ENCODE measurements at regions not wholly inside any gene's neighbourhood (a gene's known extent, or its start where the extent isn't known, plus 50 kb on each side); places are given as distances from the start of the nearest gene placed in this dataset.

GRCh38 chr3:40720341-40720740 is 195.6 kb downstream of the ZNF621 start:
- H3K4me1 ChIP-seq (ENCODE audit: control insufficient read depth, insufficient read depth, low read length) = no peaks in the 10 kb centered on the region; the same call in 1 of the 2 replicates
- H3K9me3 ChIP-seq (ENCODE audit: control insufficient read depth, insufficient read depth, low read length) = no peaks in the 10 kb centered on the region
- no peak overlapping the region for H3K27ac ChIP-seq (ENCODE audit: low read depth, low read length)
- H3K9ac ChIP-seq (ENCODE audit: low read depth, low read length) = no peak overlapping the region
- no peaks in the 10 kb centered on the region for H3K36me3 ChIP-seq (ENCODE audit: control insufficient read depth, insufficient read depth, low read length)
- no peak overlapping the region for H3K4me3 ChIP-seq (ENCODE audit: low read depth, low read length)
- no peaks in the 10 kb centered on the region for H3K27me3 ChIP-seq (ENCODE audit: control insufficient read depth, insufficient read depth, low read length)

DNA sequence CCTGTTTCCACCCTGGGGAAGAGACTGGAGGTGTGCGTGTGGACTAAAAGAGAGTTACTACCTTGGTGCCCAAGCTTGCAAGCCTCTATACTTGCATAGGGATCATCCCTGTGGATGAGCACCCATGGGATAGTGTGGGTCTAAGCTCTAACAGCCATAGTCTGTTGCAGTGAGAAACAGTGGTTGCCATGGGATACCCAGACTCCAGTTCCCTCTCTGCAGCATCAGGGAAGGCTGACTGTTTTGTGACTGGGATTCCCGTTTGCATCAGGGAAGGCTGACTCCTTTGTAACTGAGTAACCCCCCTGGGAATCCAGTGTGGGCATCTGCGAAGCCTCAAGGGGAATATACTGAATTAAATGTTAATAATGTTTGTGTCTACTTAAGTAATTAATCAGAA is 196.1 kb downstream of the ZNF621 start:
- no peak overlapping the region for H3K4me3 ChIP-seq (ENCODE audit: low read depth, low read length)
- H3K9me3 ChIP-seq (ENCODE audit: control insufficient read depth, insufficient read depth, low read length) = no peaks in the 10 kb centered on the region
- no peaks in the 10 kb centered on the region for H3K36me3 ChIP-seq (ENCODE audit: control insufficient read depth, insufficient read depth, low read length)
- no peak overlapping the region for H3K9ac ChIP-seq (ENCODE audit: low read depth, low read length)
- H3K27ac ChIP-seq (ENCODE audit: low read depth, low read length) = no peak overlapping the region
- no peaks in the 10 kb centered on the region; the same call in 1 of the 2 replicates for H3K4me1 ChIP-seq (ENCODE audit: control insufficient read depth, insufficient read depth, low read length)
- no peaks in the 10 kb centered on the region for H3K27me3 ChIP-seq (ENCODE audit: control insufficient read depth, insufficient read depth, low read length)

- Histone ChIP-seq H3K4me1 (ENCODE audit: control insufficient read depth, insufficient read depth, low read length) (no peaks in the 10 kb centered on the region; the same call in 1 of the 2 replicates), H3K4me3 (ENCODE audit: low read depth, low read length) (no peak overlapping the region), H3K9ac (ENCODE audit: low read depth, low read length) (no peak overlapping the region), H3K27ac (ENCODE audit: low read depth, low read length) (no peak overlapping the region), H3K36me3 (ENCODE audit: control insufficient read depth, insufficient read depth, low read length) (no peaks in the 10 kb centered on the region), H3K27me3 (ENCODE audit: control insufficient read depth, insufficient read depth, low read length) (no peaks in the 10 kb centered on the region), H3K9me3 (ENCODE audit: control insufficient read depth, insufficient read depth, low read length) (no peaks in the 10 kb centered on the region)
Observed at GRCh38 chr3:40723083-40723660, 198.4 kb downstream of the ZNF621 start.

DNA sequence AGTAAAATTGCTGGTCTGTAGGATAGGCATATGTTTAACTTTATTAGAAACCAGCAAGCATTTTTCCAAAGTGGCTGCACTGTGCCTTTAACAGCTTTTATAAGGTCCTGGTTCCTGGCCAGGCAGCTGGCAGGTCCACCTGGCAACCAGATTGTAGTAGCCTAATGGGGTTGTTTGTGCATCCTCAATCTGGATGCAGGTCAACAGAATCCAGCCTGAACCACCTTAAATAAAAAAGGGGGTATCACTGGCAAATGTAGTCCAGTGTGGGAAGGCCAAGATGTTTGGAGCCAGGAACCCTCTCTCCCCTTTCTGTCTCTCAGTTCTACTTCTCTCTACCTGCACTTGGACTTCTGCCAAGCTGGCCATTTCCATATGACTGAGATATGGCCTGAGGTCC is 200.3 kb downstream of the ZNF621 start:
- Histone ChIP-seq H3K9me3 (ENCODE audit: control insufficient read depth, insufficient read depth, low read length) (peaks cover 7% of the 10 kb centered on the region; the same call in 1 of the 2 replicates), H3K36me3 (ENCODE audit: control insufficient read depth, insufficient read depth, low read length) (no peaks in the 10 kb centered on the region), H3K4me1 (ENCODE audit: control insufficient read depth, insufficient read depth, low read length) (no peaks in the 10 kb centered on the region; the same call in 1 of the 2 replicates), H3K27me3 (ENCODE audit: control insufficient read depth, insufficient read depth, low read length) (no peaks in the 10 kb centered on the region), H3K9ac (ENCODE audit: low read depth, low read length) (no peak overlapping the region), H3K4me3 (ENCODE audit: low read depth, low read length) (no peak overlapping the region), H3K27ac (ENCODE audit: low read depth, low read length) (no peak overlapping the region)

DNA sequence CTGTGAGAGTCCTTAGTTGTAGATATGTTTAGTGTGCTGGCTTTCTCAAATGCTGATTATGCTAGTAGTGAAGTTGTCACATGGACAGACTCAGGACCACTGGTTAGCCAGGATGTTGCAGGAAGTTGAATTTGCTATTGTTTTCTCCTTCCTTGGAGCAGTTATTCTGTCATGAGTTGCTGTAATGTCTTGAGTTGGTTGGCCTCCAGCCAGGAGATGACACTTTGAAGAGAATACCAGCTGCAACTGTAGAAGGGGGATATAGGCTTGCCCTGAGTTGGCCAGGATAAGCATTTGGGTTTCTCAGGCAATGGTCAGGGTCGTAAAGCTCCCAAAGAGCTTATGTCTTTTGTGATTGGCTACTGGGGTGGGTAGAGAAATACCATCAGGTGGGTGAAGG is 206.7 kb downstream of the ZNF621 start:
- no peaks in the 10 kb centered on the region for H3K36me3 ChIP-seq (ENCODE audit: control insufficient read depth, insufficient read depth, low read length)
- H3K9ac ChIP-seq (ENCODE audit: low read depth, low read length) = no peak overlapping the region

GRCh38 chr3:40736943-40737342 is 212.2 kb downstream of the ZNF621 start:
- Histone ChIP-seq H3K9ac (ENCODE audit: low read depth, low read length) (no peak overlapping the region), H3K9me3 (ENCODE audit: control insufficient read depth, insufficient read depth, low read length) (no peaks in the 10 kb centered on the region), H3K36me3 (ENCODE audit: control insufficient read depth, insufficient read depth, low read length) (no peaks in the 10 kb centered on the region), H3K4me3 (ENCODE audit: low read depth, low read length) (no peak overlapping the region), H3K4me1 (ENCODE audit: control insufficient read depth, insufficient read depth, low read length) (no peaks in the 10 kb centered on the region), H3K27ac (ENCODE audit: low read depth, low read length) (no peak overlapping the region), H3K27me3 (ENCODE audit: control insufficient read depth, insufficient read depth, low read length) (no peaks in the 10 kb centered on the region)

More for the DNA sequence above, 206.7 kb downstream of the ZNF621 start:
- no peaks in the 10 kb centered on the region for H3K4me1 ChIP-seq (ENCODE audit: control insufficient read depth, insufficient read depth, low read length)
- no peak overlapping the region for H3K4me3 ChIP-seq (ENCODE audit: low read depth, low read length)
- H3K27me3 ChIP-seq (ENCODE audit: control insufficient read depth, insufficient read depth, low read length) = no peaks in the 10 kb centered on the region
- H3K9me3 ChIP-seq (ENCODE audit: control insufficient read depth, insufficient read depth, low read length) = peaks cover 7% of the 10 kb centered on the region; the same call in 1 of the 2 replicates
- no peak overlapping the region for H3K27ac ChIP-seq (ENCODE audit: low read depth, low read length)

- no peak overlapping the region for H3K27ac ChIP-seq (ENCODE audit: low read depth, low read length)
- H3K27me3 ChIP-seq (ENCODE audit: control insufficient read depth, insufficient read depth, low read length) = no peaks in the 10 kb centered on the region
- H3K36me3 ChIP-seq (ENCODE audit: control insufficient read depth, insufficient read depth, low read length) = no peaks in the 10 kb centered on the region
- no peak overlapping the region for H3K4me3 ChIP-seq (ENCODE audit: low read depth, low read length)
- H3K4me1 ChIP-seq (ENCODE audit: control insufficient read depth, insufficient read depth, low read length) = no peaks in the 10 kb centered on the region
- H3K9ac ChIP-seq (ENCODE audit: low read depth, low read length) = no peak overlapping the region
- H3K9me3 ChIP-seq (ENCODE audit: control insufficient read depth, insufficient read depth, low read length) = no peaks in the 10 kb centered on the region
Observed at GRCh38 chr3:40737343-40737742, 212.6 kb downstream of the ZNF621 start.

- H3K9me3 ChIP-seq (ENCODE audit: control insufficient read depth, insufficient read depth, low read length) = no peaks in the 10 kb centered on the region
Observed at GRCh38 chr3:40739971-40740370, 215.2 kb downstream of the ZNF621 start.

DNA sequence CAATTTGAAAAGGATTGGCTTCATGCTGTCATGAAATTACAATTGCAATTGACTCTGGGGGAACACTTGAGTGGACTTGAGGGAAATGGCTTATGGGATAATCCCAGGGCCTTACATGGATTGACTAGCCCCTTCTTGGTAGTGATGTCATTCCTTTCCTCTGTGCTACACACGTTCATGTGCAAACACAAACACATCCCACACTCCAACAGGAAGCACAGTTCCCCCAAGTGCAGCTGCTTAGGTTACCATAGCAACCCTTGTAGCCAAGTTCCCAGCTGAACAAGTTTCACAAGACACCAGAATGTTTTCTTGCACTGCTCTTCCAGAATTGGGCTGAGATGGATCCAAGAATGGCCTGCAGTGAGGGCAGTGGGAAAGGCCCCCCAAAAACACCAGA is 217.0 kb downstream of the ZNF621 start:
- H3K4me1 ChIP-seq (ENCODE audit: control insufficient read depth, insufficient read depth, low read length) = peaks cover 9% of the 10 kb centered on the region
- no peak overlapping the region for H3K4me3 ChIP-seq (ENCODE audit: low read depth, low read length)
- no peak overlapping the region for H3K27ac ChIP-seq (ENCODE audit: low read depth, low read length)
- H3K9me3 ChIP-seq (ENCODE audit: control insufficient read depth, insufficient read depth, low read length) = no peaks in the 10 kb centered on the region
- H3K36me3 ChIP-seq (ENCODE audit: control insufficient read depth, insufficient read depth, low read length) = no peaks in the 10 kb centered on the region
- H3K9ac ChIP-seq (ENCODE audit: low read depth, low read length) = no peak overlapping the region
- no peaks in the 10 kb centered on the region for H3K27me3 ChIP-seq (ENCODE audit: control insufficient read depth, insufficient read depth, low read length)

More at GRCh38 chr3:40739971-40740370, 215.2 kb downstream of the ZNF621 start:
- H3K4me3 ChIP-seq (ENCODE audit: low read depth, low read length) = no peak overlapping the region
- H3K4me1 ChIP-seq (ENCODE audit: control insufficient read depth, insufficient read depth, low read length) = peaks cover 9% of the 10 kb centered on the region
- no peak overlapping the region for H3K9ac ChIP-seq (ENCODE audit: low read depth, low read length)
- H3K27ac ChIP-seq (ENCODE audit: low read depth, low read length) = no peak overlapping the region
- H3K36me3 ChIP-seq (ENCODE audit: control insufficient read depth, insufficient read depth, low read length) = no peaks in the 10 kb centered on the region
- no peaks in the 10 kb centered on the region for H3K27me3 ChIP-seq (ENCODE audit: control insufficient read depth, insufficient read depth, low read length)

DNA sequence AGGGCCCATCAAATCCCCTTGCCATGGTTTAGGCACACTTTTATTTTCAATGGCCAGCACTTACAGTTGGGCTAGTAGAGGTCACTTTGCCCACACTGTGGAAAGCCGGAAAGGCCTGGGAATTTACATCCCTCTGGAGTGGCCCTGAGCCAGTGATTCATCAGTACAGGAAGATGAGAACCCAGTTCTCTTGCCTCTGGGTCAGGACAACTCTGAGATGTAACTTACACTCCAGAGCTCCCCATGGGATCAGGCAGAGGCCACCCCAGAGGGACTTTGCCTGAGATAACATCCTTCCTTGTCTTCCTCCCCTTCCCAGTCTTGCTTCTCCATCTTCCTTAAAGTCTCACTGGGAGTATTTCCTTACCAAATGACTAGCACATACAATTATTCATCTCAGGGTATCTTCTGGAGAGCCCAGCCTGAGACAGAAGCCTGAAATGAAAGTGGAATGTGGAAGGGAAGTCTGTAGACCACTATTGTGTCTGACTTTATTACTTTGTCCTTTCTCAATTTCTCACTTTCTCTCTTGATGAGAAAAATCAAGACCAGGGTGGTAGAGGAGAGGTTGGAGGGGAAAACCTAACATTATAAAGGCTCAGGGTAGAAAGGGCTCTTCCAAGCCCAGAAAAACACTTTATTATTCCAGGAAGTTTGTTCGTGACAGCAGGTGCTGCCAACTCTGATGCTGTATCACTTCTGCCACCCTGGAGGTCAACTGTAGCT is 220.8 kb downstream of the ZNF621 start:
- no peak overlapping the region for H3K27ac ChIP-seq (ENCODE audit: low read depth, low read length)
- no peak overlapping the region for H3K9ac ChIP-seq (ENCODE audit: low read depth, low read length)
- no peaks in the 10 kb centered on the region for H3K9me3 ChIP-seq (ENCODE audit: control insufficient read depth, insufficient read depth, low read length)
- no peaks in the 10 kb centered on the region for H3K27me3 ChIP-seq (ENCODE audit: control insufficient read depth, insufficient read depth, low read length)
- H3K36me3 ChIP-seq (ENCODE audit: control insufficient read depth, insufficient read depth, low read length) = no peaks in the 10 kb centered on the region
- H3K4me1 ChIP-seq (ENCODE audit: control insufficient read depth, insufficient read depth, low read length) = peaks cover 9% of the 10 kb centered on the region
- H3K4me3 ChIP-seq (ENCODE audit: low read depth, low read length) = no peak overlapping the region

GRCh38 chr3:40751666-40752065 is 226.9 kb downstream of the ZNF621 start:
- no peak overlapping the region for H3K4me3 ChIP-seq (ENCODE audit: low read depth, low read length)
- H3K9ac ChIP-seq (ENCODE audit: low read depth, low read length) = no peak overlapping the region
- H3K4me1 ChIP-seq (ENCODE audit: control insufficient read depth, insufficient read depth, low read length) = no peaks in the 10 kb centered on the region
- no peaks in the 10 kb centered on the region for H3K36me3 ChIP-seq (ENCODE audit: control insufficient read depth, insufficient read depth, low read length)
- H3K9me3 ChIP-seq (ENCODE audit: control insufficient read depth, insufficient read depth, low read length) = no peaks in the 10 kb centered on the region
- no peaks in the 10 kb centered on the region for H3K27me3 ChIP-seq (ENCODE audit: control insufficient read depth, insufficient read depth, low read length)
- no peak overlapping the region for H3K27ac ChIP-seq (ENCODE audit: low read depth, low read length)
